Neural crest cell (in vitro differentiated cells): ENCODE measurements at regions not wholly inside any gene's neighbourhood (a gene's known extent, or its start where the extent isn't known, plus 50 kb on each side); places are given as distances from the start of the nearest gene placed in this dataset.

Experiments used
- DNase-seq: peaks from one replicate; pipeline ENCODE4 v3.0.0; 2021; ENCODE audit warnings: low read depth, mixed read lengths, low spot score
- H3K27ac Mint-ChIP-seq: one replicate; pipeline ENCODE4 v1.8.0; 2021; ENCODE audit warnings: mild to moderate bottlenecking, mixed read lengths; ENCODE audit not compliant: unreplicated experiment
- H3K27me3 Mint-ChIP-seq: 2 replicates; pipeline ENCODE4 v1.8.0; 2021; ENCODE audit warnings: low read depth, mild to moderate bottlenecking, mixed read lengths
- H3K36me3 Mint-ChIP-seq: 2 replicates; pipeline ENCODE4 v1.8.0; 2021; ENCODE audit warnings: low read depth, mild to moderate bottlenecking, mixed read lengths
- H3K4me1 Mint-ChIP-seq: 2 replicates; pipeline ENCODE4 v1.8.0; 2021; ENCODE audit warnings: mixed read lengths
- H3K4me3 Mint-ChIP-seq: one replicate; pipeline ENCODE4 v1.8.0; 2021; ENCODE audit warnings: mild to moderate bottlenecking, mixed read lengths
- H3K9me3 Mint-ChIP-seq: 2 replicates; pipeline ENCODE4 v1.8.0; 2021; ENCODE audit warnings: mixed read lengths
- CTCF ChIP-seq: fragments of 200-600 bp; sonication (generic); conservative IDR thresholded peaks from 2 replicates; pipeline ENCODE4 v1.5.0; 2021; ENCODE audit warnings: antibody characterized with exemption, mild to moderate bottlenecking

GRCh38 chr2:5788447-5788846, 96.3 kb downstream of the SOX11 start:
- TF ChIP-seq CTCF, result no peak
- peaks cover 26% of the 10 kb centered on the region for H3K9me3 Mint-ChIP-seq

GRCh38 chr2:5791371-5791770, 99.2 kb downstream of the SOX11 start:
- Mint-ChIP-seq H3K4me1 (peaks cover 2% of the 10 kb centered on the region), H3K9me3 (peaks cover 22% of the 10 kb centered on the region), H3K27ac (no peak overlapping the region), H3K27me3 (no peaks in the 10 kb centered on the region), H3K36me3 (peaks cover 13% of the 10 kb centered on the region), H3K4me3 (no peak overlapping the region)
- no peak for TF ChIP-seq CTCF
- no peak for DNase-seq

More at GRCh38 chr2:5788447-5788846, 96.3 kb downstream of the SOX11 start:
- H3K36me3 Mint-ChIP-seq, result peaks cover 17% of the 10 kb centered on the region
- H3K4me3 Mint-ChIP-seq, result no peak overlapping the region
- H3K4me1 Mint-ChIP-seq, result no peaks in the 10 kb centered on the region
- H3K27me3 Mint-ChIP-seq, result no peaks in the 10 kb centered on the region
- no peak for DNase-seq
- H3K27ac Mint-ChIP-seq, result no peak overlapping the region

- H3K27me3 Mint-ChIP-seq, result no peaks in the 10 kb centered on the region
- TF ChIP-seq CTCF, result no peak
- H3K4me1 Mint-ChIP-seq, result peaks cover 9% of the 10 kb centered on the region
- DNase-seq, result no peak
- H3K36me3 Mint-ChIP-seq, result peaks cover 9% of the 10 kb centered on the region
- no peak overlapping the region for H3K27ac Mint-ChIP-seq
- no peak overlapping the region for H3K4me3 Mint-ChIP-seq
- peaks cover 14% of the 10 kb centered on the region for H3K9me3 Mint-ChIP-seq
These were observed 101.8 kb downstream of the SOX11 start for GRCh38 chr2:5794012-5794411.

- Mint-ChIP-seq H3K36me3 (peaks cover 12% of the 10 kb centered on the region), H3K4me3 (no peak overlapping the region), H3K27me3 (no peaks in the 10 kb centered on the region), H3K4me1 (peaks cover 11% of the 10 kb centered on the region), H3K27ac (no peak overlapping the region), H3K9me3 (peaks cover 12% of the 10 kb centered on the region)
- DNase-seq, result no peak
- TF ChIP-seq CTCF, result no peak
These were observed 105.9 kb downstream of the SOX11 start for GRCh38 chr2:5798084-5798483.

GRCh38 chr2:5799348-5799747, 107.2 kb downstream of the SOX11 start:
- Mint-ChIP-seq H3K36me3 (peaks cover 12% of the 10 kb centered on the region), H3K4me3 (no peak overlapping the region), H3K4me1 (peaks cover 23% of the 10 kb centered on the region), H3K9me3 (peaks cover 12% of the 10 kb centered on the region), H3K27ac (no peak overlapping the region), H3K27me3 (no peaks in the 10 kb centered on the region)
- no peak for TF ChIP-seq CTCF
- DNase-seq, result no peak

GRCh38 chr2:5803547-5803946, 111.4 kb downstream of the SOX11 start:
- Mint-ChIP-seq H3K4me1 (peaks cover 14% of the 10 kb centered on the region), H3K27ac (peak overlapping the region; percentile 76), H3K36me3 (peaks cover 8% of the 10 kb centered on the region), H3K9me3 (peaks cover 8% of the 10 kb centered on the region), H3K27me3 (no peaks in the 10 kb centered on the region), H3K4me3 (no peak overlapping the region)
- no peak for DNase-seq
- no peak for TF ChIP-seq CTCF
